DND-41 (cell line): ENCODE measurements at regions not wholly inside any gene's neighbourhood (a gene's known extent, or its start where the extent isn't known, plus 50 kb on each side); places are given as distances from the start of the nearest gene placed in this dataset.

Experiments used
- ATAC-seq: fragments of 200-7000 bp; cut with Tn5 transposase; 3 replicates; pipeline ENCODE4 v1.9.1; 2021; ENCODE audit warnings: low read depth; ENCODE audit not compliant: insufficient read depth
- DNase-seq: peaks from one replicate; pipeline ENCODE4 v3.0.0-alpha.2; 2020
- H2AFZ ChIP-seq: 2 replicates; pipeline ENCODE4 v1.6.0; 2012; ENCODE audit warnings: low read depth, low read length
- H3K27ac ChIP-seq: 2 replicates; pipeline ENCODE4 v1.5.1; 2012; ENCODE audit warnings: low read length, inconsistent platforms
- H3K27me3 ChIP-seq: fragments of 200-600 bp; sonication (generic); 2 replicates; pipeline ENCODE4 v1.6.0; 2012; ENCODE audit warnings: low read length, mild to moderate bottlenecking, inconsistent platforms; ENCODE audit not compliant: insufficient read depth, poor library complexity
- H3K36me3 ChIP-seq: 2 replicates; pipeline ENCODE4 v1.5.1; 2012; ENCODE audit warnings: low read length, inconsistent platforms; ENCODE audit not compliant: insufficient read depth
- H3K4me1 ChIP-seq: 2 replicates; pipeline ENCODE4 v1.5.1; 2012; ENCODE audit warnings: mild to moderate bottlenecking, low read length; ENCODE audit not compliant: insufficient read depth
- H3K4me2 ChIP-seq: 2 replicates; pipeline ENCODE4 v1.6.0; 2012; ENCODE audit warnings: mild to moderate bottlenecking, moderate library complexity, low read length, inconsistent platforms; ENCODE audit not compliant: insufficient read depth
- H3K4me3 ChIP-seq, 2 experiments: fragments of 200-600 bp in 1 of 2; shearing (Covaris generic) in 1 of 2; 2 replicates each; pipeline ENCODE4 v1.5.1; 2012 to 2016; ENCODE audit warnings: inconsistent platforms in 2 of 2, low read length in 2 of 2, mild to moderate bottlenecking in 2 of 2, low read depth in 1 of 2, moderate library complexity in 1 of 2
- H3K79me2 ChIP-seq: 2 replicates; pipeline ENCODE4 v1.6.0; 2012; ENCODE audit warnings: low read length, inconsistent platforms; ENCODE audit not compliant: insufficient read depth
- H3K9ac ChIP-seq: 2 replicates; pipeline ENCODE4 v1.6.0; 2012; ENCODE audit warnings: low read depth, mild to moderate bottlenecking, inconsistent platforms, low read length, moderate library complexity
- H3K9me3 ChIP-seq: 2 replicates; pipeline ENCODE4 v1.5.1; 2012; ENCODE audit warnings: low read length, moderate library complexity, mild to moderate bottlenecking, inconsistent platforms; ENCODE audit not compliant: insufficient read depth, severe bottlenecking
- H4K20me1 ChIP-seq: 2 replicates; pipeline ENCODE4 v1.6.0; 2012; ENCODE audit warnings: low read length; ENCODE audit not compliant: insufficient read depth
- EZH2 ChIP-seq: IDR thresholded peaks from 3 replicates; pipeline ENCODE4 v1.6.1; 2012; ENCODE audit warnings: borderline replicate concordance, low read depth, mild to moderate bottlenecking, moderate library complexity, low read length, inconsistent platforms; ENCODE audit not compliant: severe bottlenecking
- TF ChIP-seq, protein P1 (sequence below): IDR thresholded peaks from 2 replicates; pipeline ENCODE4 v1.5.1; 2012; ENCODE audit warnings: borderline replicate concordance, low read length, moderate library complexity, mild to moderate bottlenecking; ENCODE audit not compliant: poor library complexity, severe bottlenecking; ENCODE audit errors: extremely low read depth

DNA sequence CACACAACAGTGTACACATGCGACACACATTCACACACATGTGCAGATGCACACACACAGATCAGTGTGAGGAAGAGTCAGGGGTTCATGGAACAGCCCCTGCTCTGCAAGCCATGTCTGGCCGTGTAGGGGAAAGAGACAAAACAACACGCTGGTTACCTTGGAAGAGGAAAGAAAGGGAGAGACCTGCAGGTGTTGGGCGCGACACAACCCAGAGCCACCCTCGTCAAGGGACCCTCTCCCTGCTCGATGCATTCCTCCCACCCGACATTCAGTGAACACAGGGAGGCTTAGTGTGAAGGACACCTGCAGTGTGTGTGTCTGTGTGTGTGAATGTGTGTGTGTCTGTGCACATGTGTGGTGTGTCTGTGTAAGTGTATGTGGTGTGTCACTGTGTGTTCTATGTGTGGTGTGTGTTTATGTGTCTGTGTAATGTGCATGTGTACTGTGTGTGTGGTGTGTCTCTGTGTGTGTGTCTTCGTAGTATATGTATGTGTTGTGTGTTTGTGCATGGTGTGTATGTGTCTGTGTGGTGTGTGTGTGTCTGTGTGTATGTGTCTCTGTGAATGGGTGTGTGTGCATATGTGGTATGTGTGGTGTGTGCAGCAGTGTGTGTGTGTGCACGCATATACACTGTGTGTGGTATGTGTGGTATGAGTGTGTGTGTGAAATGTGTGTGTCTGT, 69.5 kb upstream of the PITRM1 start:
- H3K4me3 ChIP-seq, result no peak overlapping the region
- no peaks in the 10 kb centered on the region for H3K9me3 ChIP-seq
- no peaks in the 10 kb centered on the region for H3K36me3 ChIP-seq
- ATAC-seq, result no peak
- no peaks in the 10 kb centered on the region; the same call in 1 of the 2 replicates for H4K20me1 ChIP-seq
- TF ChIP-seq, protein P1, sequence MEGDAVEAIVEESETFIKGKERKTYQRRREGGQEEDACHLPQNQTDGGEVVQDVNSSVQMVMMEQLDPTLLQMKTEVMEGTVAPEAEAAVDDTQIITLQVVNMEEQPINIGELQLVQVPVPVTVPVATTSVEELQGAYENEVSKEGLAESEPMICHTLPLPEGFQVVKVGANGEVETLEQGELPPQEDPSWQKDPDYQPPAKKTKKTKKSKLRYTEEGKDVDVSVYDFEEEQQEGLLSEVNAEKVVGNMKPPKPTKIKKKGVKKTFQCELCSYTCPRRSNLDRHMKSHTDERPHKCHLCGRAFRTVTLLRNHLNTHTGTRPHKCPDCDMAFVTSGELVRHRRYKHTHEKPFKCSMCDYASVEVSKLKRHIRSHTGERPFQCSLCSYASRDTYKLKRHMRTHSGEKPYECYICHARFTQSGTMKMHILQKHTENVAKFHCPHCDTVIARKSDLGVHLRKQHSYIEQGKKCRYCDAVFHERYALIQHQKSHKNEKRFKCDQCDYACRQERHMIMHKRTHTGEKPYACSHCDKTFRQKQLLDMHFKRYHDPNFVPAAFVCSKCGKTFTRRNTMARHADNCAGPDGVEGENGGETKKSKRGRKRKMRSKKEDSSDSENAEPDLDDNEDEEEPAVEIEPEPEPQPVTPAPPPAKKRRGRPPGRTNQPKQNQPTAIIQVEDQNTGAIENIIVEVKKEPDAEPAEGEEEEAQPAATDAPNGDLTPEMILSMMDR, result no peak
- no peak for TF ChIP-seq EZH2
- no peak overlapping the region for H3K4me2 ChIP-seq
- no peaks in the 10 kb centered on the region for H3K27me3 ChIP-seq
- H3K27ac ChIP-seq, result no peak overlapping the region
- H3K79me2 ChIP-seq, result no peaks in the 10 kb centered on the region
- H3K4me1 ChIP-seq, result peaks cover 7% of the 10 kb centered on the region
- no peak overlapping the region for H2AFZ ChIP-seq
- no peak overlapping the region for H3K9ac ChIP-seq
- no peak for DNase-seq

DNA sequence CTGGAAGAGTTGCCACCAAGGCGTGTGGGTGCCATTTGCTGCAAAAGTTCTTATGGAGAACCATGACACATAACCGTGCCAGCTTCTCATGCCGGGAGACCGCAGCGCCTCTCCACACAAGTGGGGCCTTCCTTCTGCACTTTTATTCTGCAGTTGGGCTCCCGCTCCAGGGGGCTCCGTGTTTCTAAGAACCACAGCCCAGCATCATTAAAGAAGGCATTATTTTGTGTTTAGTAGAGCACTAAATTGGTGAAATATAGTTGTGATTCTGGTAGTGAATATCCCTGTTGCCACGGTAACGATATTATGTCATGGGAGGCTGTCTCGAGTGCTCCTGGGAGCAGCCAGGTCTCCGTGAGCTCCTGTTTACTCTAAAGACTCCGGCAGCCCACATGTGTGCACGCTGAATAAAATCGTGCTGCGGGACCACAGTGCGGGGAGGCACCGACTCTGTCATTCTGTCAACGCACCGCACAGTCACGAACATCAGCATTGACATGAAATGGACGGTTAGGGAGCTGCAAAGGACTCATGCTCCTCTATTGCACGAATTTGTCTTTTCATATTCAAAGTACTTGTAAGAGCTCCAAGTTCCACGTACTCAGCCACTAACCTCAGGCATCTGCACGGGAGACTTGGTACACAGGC, 68.8 kb upstream of the PITRM1 start:
- no peaks in the 10 kb centered on the region for H3K36me3 ChIP-seq
- DNase-seq, result no peak
- H3K9ac ChIP-seq, result no peak overlapping the region
- no peaks in the 10 kb centered on the region; the same call in 1 of the 2 replicates for H4K20me1 ChIP-seq
- no peaks in the 10 kb centered on the region for H3K27me3 ChIP-seq
- no peaks in the 10 kb centered on the region for H3K79me2 ChIP-seq
- H3K9me3 ChIP-seq, result no peaks in the 10 kb centered on the region
- H3K4me3 ChIP-seq, result no peak overlapping the region
- ATAC-seq, result no peak
- no peak for TF ChIP-seq EZH2
- TF ChIP-seq, protein P1, result no peak
- no peak overlapping the region for H3K27ac ChIP-seq
- no peak overlapping the region for H2AFZ ChIP-seq
- peaks cover 7% of the 10 kb centered on the region for H3K4me1 ChIP-seq
- no peak overlapping the region for H3K4me2 ChIP-seq

GRCh38 chr10:3239920-3240894, 67.6 kb upstream of the PITRM1 start:
- ATAC-seq (no peak), DNase-seq (no peak)
- H3K36me3 ChIP-seq, result no peaks in the 10 kb centered on the region
- H3K9me3 ChIP-seq, result no peaks in the 10 kb centered on the region
- H3K4me3 ChIP-seq, result no peak overlapping the region
- H3K27ac ChIP-seq, result no peak overlapping the region
- H3K4me1 ChIP-seq, result peaks cover 7% of the 10 kb centered on the region
- no peak overlapping the region for H3K4me2 ChIP-seq
- H3K9ac ChIP-seq, result no peak overlapping the region
- TF ChIP-seq, protein P1, result no peak
- no peak for TF ChIP-seq EZH2
- H3K27me3 ChIP-seq, result no peaks in the 10 kb centered on the region
- no peaks in the 10 kb centered on the region; the same call in 1 of the 2 replicates for H4K20me1 ChIP-seq
- no peak overlapping the region for H2AFZ ChIP-seq
- no peaks in the 10 kb centered on the region for H3K79me2 ChIP-seq
